Gastroesophageal sphincter (tissue), 3 donors: ENCODE measurements at regions not wholly inside any gene's neighbourhood (a gene's known extent, or its start where the extent isn't known, plus 50 kb on each side); places are given as distances from the start of the nearest gene placed in this dataset.

ENCODE experiments used
- EP300 ChIP-seq: sonication (generic); formaldehyde crosslinking; IDR thresholded peaks from one replicate; pipeline ENCODE4 v1.6.1; 2017; ENCODE audit warnings: antibody characterized with exemption, mild to moderate bottlenecking
- POLR2A ChIP-seq, 2 donors: fragments of 450-650 bp; IDR thresholded peaks; one replicate each; pipeline ENCODE4 v1.6.1; 2017; ENCODE audit warnings: antibody characterized with exemption in 2 of 2, mild to moderate bottlenecking in 2 of 2, moderate library complexity in 1 of 2
- POLR2AphosphoS5 ChIP-seq: sonication (generic); formaldehyde crosslinking; IDR thresholded peaks from one replicate; pipeline ENCODE4 v1.6.1; 2017; ENCODE audit warnings: antibody characterized with exemption
- TF ChIP-seq, protein P1 (sequence below), 4 experiments: fragments of 200-600 bp in 2 of 4; fragments of 450-650 bp in 2 of 4; sonication (generic) in 1 of 4; IDR thresholded peaks; one replicate each; pipeline ENCODE4 v1.5.1; 2017 to 2019; ENCODE audit warnings: antibody characterized with exemption in 4 of 4, mild to moderate bottlenecking in 2 of 4, moderate library complexity in 2 of 4

DNA sequence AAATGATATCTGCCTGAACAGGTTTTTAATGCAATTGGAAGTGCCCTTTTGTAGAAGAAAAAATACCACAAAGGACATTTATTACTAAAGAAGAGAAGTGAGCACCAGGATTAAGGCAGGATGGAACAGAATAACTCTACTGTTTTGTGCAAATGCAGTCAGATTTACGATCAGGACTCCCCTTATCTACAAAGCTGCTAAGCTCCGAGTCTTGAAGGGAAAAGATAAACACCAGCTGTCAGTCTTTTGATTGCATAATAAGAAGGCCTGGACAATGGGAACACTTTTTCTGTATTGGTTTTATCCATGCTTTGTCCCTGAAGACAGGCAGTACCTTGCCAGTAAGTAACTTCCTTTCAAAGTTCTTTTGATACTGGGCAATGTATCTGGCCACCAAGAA, 797.9 kb upstream of the SLC35B3 start:
- TF ChIP-seq POLR2A (IDR thresholded peaks at IDR 0.05), result no peak
- no peak for TF ChIP-seq POLR2AphosphoS5
- TF ChIP-seq, protein P1, sequence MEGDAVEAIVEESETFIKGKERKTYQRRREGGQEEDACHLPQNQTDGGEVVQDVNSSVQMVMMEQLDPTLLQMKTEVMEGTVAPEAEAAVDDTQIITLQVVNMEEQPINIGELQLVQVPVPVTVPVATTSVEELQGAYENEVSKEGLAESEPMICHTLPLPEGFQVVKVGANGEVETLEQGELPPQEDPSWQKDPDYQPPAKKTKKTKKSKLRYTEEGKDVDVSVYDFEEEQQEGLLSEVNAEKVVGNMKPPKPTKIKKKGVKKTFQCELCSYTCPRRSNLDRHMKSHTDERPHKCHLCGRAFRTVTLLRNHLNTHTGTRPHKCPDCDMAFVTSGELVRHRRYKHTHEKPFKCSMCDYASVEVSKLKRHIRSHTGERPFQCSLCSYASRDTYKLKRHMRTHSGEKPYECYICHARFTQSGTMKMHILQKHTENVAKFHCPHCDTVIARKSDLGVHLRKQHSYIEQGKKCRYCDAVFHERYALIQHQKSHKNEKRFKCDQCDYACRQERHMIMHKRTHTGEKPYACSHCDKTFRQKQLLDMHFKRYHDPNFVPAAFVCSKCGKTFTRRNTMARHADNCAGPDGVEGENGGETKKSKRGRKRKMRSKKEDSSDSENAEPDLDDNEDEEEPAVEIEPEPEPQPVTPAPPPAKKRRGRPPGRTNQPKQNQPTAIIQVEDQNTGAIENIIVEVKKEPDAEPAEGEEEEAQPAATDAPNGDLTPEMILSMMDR (IDR thresholded peaks at IDR 0.05), result no peak
- TF ChIP-seq EP300, result no peak
